DMS 273 (cell line): ENCODE measurements at regions not wholly inside any gene's neighbourhood (a gene's known extent, or its start where the extent isn't known, plus 50 kb on each side); places are given as distances from the start of the nearest gene placed in this dataset.
"Not testable (repeated sequence)": the region's sequence is repeated elsewhere in the genome, so short reads cannot be mapped to it uniquely, and the experiment has no call there.

Experiments
- DNase-seq: peaks from one replicate; lab custom pipeline; 2025; ENCODE audit not compliant: unreplicated experiment; lab: John Stamatoyannopoulos, UW

GRCh38 chr2:207321514-207321913 lies 155.8 kb upstream of the KLF7 start:
- no peak for DNase-seq

GRCh38 chr2:207324001-207324400 lies 158.3 kb upstream of the KLF7 start:
- no peak for DNase-seq

GRCh38 chr2:207327513-207327912 lies 161.8 kb upstream of the KLF7 start:
- no peak for DNase-seq

GRCh38 chr2:207328944-207329386 lies 163.2 kb upstream of the KLF7 start:
- DNase-seq: no peak

- DNase-seq: peak; percentile 27
These were observed 165.2 kb upstream of the KLF7 start for GRCh38 chr2:207330912-207331311.

GRCh38 chr2:207331674-207332073 lies 165.9 kb upstream of the KLF7 start:
- DNase-seq: no peak

- DNase-seq: no peak
These were observed 166.9 kb upstream of the KLF7 start for GRCh38 chr2:207332480-207333212.

- no peak for DNase-seq
These were observed 168.0 kb upstream of the KLF7 start for GRCh38 chr2:207333599-207334300.

- DNase-seq: no peak
These were observed 168.5 kb upstream of the KLF7 start for GRCh38 chr2:207334301-207334623.

GRCh38 chr2:207334624-207335371 lies 169.1 kb upstream of the KLF7 start:
- DNase-seq: peak; percentile 40

GRCh38 chr2:207337234-207338219 lies 171.8 kb upstream of the KLF7 start:
- peak; percentile 21 for DNase-seq

GRCh38 chr2:207338220-207338607 lies 172.5 kb upstream of the KLF7 start:
- no peak for DNase-seq

GRCh38 chr2:207338610-207339009 lies 172.9 kb upstream of the KLF7 start:
- no peak for DNase-seq

GRCh38 chr2:207341112-207341750 lies 175.5 kb upstream of the KLF7 start:
- peak; percentile 12 for DNase-seq

GRCh38 chr2:207341804-207342203 lies 176.1 kb upstream of the KLF7 start:
- DNase-seq: peak; percentile 10

GRCh38 chr2:207344596-207345394 lies 179.0 kb upstream of the KLF7 start:
- DNase-seq: not testable (repeated sequence)

GRCh38 chr2:207351171-207351570 lies 178.6 kb upstream of the CREB1 start:
- no peak for DNase-seq

- DNase-seq: peak; percentile 18
These were observed 176.6 kb upstream of the CREB1 start for GRCh38 chr2:207352978-207353671.

GRCh38 chr2:207353836-207354235 lies 175.9 kb upstream of the CREB1 start:
- no peak for DNase-seq
